ENCODE measurements at regions not wholly inside any gene's neighbourhood (a gene's known extent, or its start where the extent isn't known, plus 50 kb on each side); places are given as distances from the start of the nearest gene placed in this dataset.

DNA sequence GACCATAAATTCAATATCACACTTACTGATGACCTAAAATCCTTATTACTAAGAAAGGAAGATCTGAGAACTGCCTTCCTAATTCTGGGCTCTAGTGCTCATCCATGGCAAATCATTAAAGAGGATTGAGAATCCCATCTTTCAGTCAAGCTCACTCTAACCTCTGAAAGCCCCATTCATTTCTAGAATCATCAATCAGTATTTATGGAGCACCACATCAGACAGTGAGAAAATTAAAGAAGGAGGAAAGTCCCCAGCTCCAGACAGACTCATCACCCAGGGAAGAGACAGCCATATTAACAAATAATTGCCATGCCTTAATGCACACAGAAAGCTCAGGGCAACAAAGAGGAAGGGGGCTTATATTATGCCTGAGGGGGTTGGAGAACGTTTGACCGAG, 256.1 kb upstream of the SOX9 start:
- Mint-ChIP-seq H3K27ac (ENCODE audit: unreplicated experiment) (no peak overlapping the region), H3K9me3 (ENCODE audit: unreplicated experiment) (no peaks in the 10 kb centered on the region), H3K36me3 (ENCODE audit: unreplicated experiment) (no peaks in the 10 kb centered on the region), H3K27me3 (ENCODE audit: unreplicated experiment) (no peaks in the 10 kb centered on the region), H3K4me1 (ENCODE audit: low read depth, unreplicated experiment) (no peaks in the 10 kb centered on the region), H3K4me3 (ENCODE audit: unreplicated experiment) (no peak overlapping the region)
- TF ChIP-seq CTCF (IDR thresholded peaks at IDR 0.05; ENCODE audit: partially characterized antibody, unreplicated experiment): no peak
- no peak for DNase-seq

DNA sequence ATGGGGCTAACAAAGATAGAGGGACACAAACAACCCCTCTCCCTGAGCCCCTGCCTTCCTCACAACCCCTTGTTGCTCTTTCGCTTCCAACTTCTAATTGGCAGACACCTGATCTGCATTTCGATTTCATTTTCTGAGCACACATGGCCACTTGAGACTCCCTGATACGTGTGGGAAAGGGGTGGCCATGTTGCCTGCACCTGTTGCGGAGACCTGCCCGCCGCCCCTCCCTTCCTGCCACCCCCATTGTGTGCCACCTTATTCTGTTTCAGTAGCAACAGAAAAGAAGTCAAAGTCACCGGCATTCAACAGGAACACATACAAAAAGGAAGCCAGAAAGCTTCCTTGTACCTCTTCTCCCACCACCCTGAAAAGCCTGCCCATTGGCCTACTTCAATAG, 254.7 kb upstream of the SOX9 start:
- Mint-ChIP-seq H3K27me3 (ENCODE audit: unreplicated experiment) (no peaks in the 10 kb centered on the region), H3K9me3 (ENCODE audit: unreplicated experiment) (no peaks in the 10 kb centered on the region)
- DNase-seq: no peak

GRCh38 chr17:71869293-71869692, 251.5 kb upstream of the SOX9 start:
- no peak for DNase-seq
- H3K27me3 Mint-ChIP-seq (ENCODE audit: unreplicated experiment): no peaks in the 10 kb centered on the region
- H3K36me3 Mint-ChIP-seq (ENCODE audit: unreplicated experiment): no peaks in the 10 kb centered on the region
- no peaks in the 10 kb centered on the region for H3K4me1 Mint-ChIP-seq (ENCODE audit: low read depth, unreplicated experiment)
- H3K27ac Mint-ChIP-seq (ENCODE audit: unreplicated experiment): no peak overlapping the region
- no peak overlapping the region for H3K4me3 Mint-ChIP-seq (ENCODE audit: unreplicated experiment)
- no peak for TF ChIP-seq CTCF (IDR thresholded peaks at IDR 0.05; ENCODE audit: partially characterized antibody, unreplicated experiment)
- no peaks in the 10 kb centered on the region for H3K9me3 Mint-ChIP-seq (ENCODE audit: unreplicated experiment)

More for the DNA sequence above, 254.7 kb upstream of the SOX9 start:
- Mint-ChIP-seq H3K36me3 (ENCODE audit: unreplicated experiment) (no peaks in the 10 kb centered on the region), H3K4me1 (ENCODE audit: low read depth, unreplicated experiment) (no peaks in the 10 kb centered on the region), H3K4me3 (ENCODE audit: unreplicated experiment) (no peak overlapping the region), H3K27ac (ENCODE audit: unreplicated experiment) (no peak overlapping the region)
- no peak for TF ChIP-seq CTCF (IDR thresholded peaks at IDR 0.05; ENCODE audit: partially characterized antibody, unreplicated experiment)

- TF ChIP-seq CTCF (IDR thresholded peaks at IDR 0.05; ENCODE audit: partially characterized antibody, unreplicated experiment): no peak
- Mint-ChIP-seq H3K4me3 (ENCODE audit: unreplicated experiment) (no peak overlapping the region), H3K9me3 (ENCODE audit: unreplicated experiment) (no peaks in the 10 kb centered on the region), H3K4me1 (ENCODE audit: low read depth, unreplicated experiment) (no peaks in the 10 kb centered on the region), H3K27ac (ENCODE audit: unreplicated experiment) (no peak overlapping the region), H3K36me3 (ENCODE audit: unreplicated experiment) (no peaks in the 10 kb centered on the region), H3K27me3 (ENCODE audit: unreplicated experiment) (no peaks in the 10 kb centered on the region)
- no peak for DNase-seq
These were observed 250.8 kb upstream of the SOX9 start for GRCh38 chr17:71869841-71870545.

GRCh38 chr17:71870546-71870862, 250.3 kb upstream of the SOX9 start:
- no peak for DNase-seq
- TF ChIP-seq CTCF (IDR thresholded peaks at IDR 0.05; ENCODE audit: partially characterized antibody, unreplicated experiment): no peak
- Mint-ChIP-seq H3K27me3 (ENCODE audit: unreplicated experiment) (no peaks in the 10 kb centered on the region), H3K9me3 (ENCODE audit: unreplicated experiment) (no peaks in the 10 kb centered on the region), H3K4me3 (ENCODE audit: unreplicated experiment) (no peak overlapping the region), H3K36me3 (ENCODE audit: unreplicated experiment) (no peaks in the 10 kb centered on the region), H3K4me1 (ENCODE audit: low read depth, unreplicated experiment) (no peaks in the 10 kb centered on the region), H3K27ac (ENCODE audit: unreplicated experiment) (no peak overlapping the region)

All from glutamatergic neuron (in vitro differentiated cells).